HFFc6 (cell line): ENCODE measurements at regions not wholly inside any gene's neighbourhood (a gene's known extent, or its start where the extent isn't known, plus 50 kb on each side); places are given as distances from the start of the nearest gene placed in this dataset.
"Not testable (repeated sequence)": the region's sequence is repeated elsewhere in the genome, so short reads cannot be mapped to it uniquely, and the experiment has no call there.

Source experiments
- DNase-seq: peaks from one replicate; pipeline ENCODE4 v3.0.0-alpha.2; 2018
- H3K27ac Mint-ChIP-seq: 2 replicates; pipeline ENCODE4 v1.8.0; 2020; ENCODE audit warnings: mild to moderate bottlenecking, mixed read lengths
- H3K27me3 Mint-ChIP-seq: 2 replicates; pipeline ENCODE4 v1.8.0; 2021; ENCODE audit warnings: mild to moderate bottlenecking, moderate library complexity, mixed read lengths; ENCODE audit not compliant: insufficient read depth
- H3K36me3 Mint-ChIP-seq: 2 replicates; pipeline ENCODE4 v1.8.0; 2021; ENCODE audit warnings: low read depth, mixed read lengths
- H3K4me1 Mint-ChIP-seq: 2 replicates; pipeline ENCODE4 v1.8.0; 2020; ENCODE audit warnings: low read depth, mixed read lengths
- H3K4me3 Mint-ChIP-seq: 2 replicates; pipeline ENCODE4 v1.8.0; 2020; ENCODE audit warnings: mild to moderate bottlenecking, moderate library complexity, mixed read lengths
- H3K9me3 Mint-ChIP-seq: 2 replicates; pipeline ENCODE4 v1.8.0; 2020; ENCODE audit warnings: mild to moderate bottlenecking, mixed read lengths
- TF ChIP-seq, protein P1 (sequence below): fragments of 200-600 bp; sonication (generic); IDR thresholded peaks from 2 replicates; pipeline ENCODE4 v1.5.0; 2021; ENCODE audit warnings: antibody characterized with exemption, mild to moderate bottlenecking

GRCh38 chr11:7186676-7187075, 65.0 kb upstream of the SYT9 start:
- Mint-ChIP-seq H3K4me3 (no peak overlapping the region), H3K36me3 (no peaks in the 10 kb centered on the region), H3K4me1 (no peaks in the 10 kb centered on the region; the same call in 1 of the 2 replicates), H3K27ac (no peak overlapping the region), H3K9me3 (peaks cover 19% of the 10 kb centered on the region; the same call in 1 of the 2 replicates), H3K27me3 (no peaks in the 10 kb centered on the region; the same call in 1 of the 2 replicates)
- TF ChIP-seq, protein P1, sequence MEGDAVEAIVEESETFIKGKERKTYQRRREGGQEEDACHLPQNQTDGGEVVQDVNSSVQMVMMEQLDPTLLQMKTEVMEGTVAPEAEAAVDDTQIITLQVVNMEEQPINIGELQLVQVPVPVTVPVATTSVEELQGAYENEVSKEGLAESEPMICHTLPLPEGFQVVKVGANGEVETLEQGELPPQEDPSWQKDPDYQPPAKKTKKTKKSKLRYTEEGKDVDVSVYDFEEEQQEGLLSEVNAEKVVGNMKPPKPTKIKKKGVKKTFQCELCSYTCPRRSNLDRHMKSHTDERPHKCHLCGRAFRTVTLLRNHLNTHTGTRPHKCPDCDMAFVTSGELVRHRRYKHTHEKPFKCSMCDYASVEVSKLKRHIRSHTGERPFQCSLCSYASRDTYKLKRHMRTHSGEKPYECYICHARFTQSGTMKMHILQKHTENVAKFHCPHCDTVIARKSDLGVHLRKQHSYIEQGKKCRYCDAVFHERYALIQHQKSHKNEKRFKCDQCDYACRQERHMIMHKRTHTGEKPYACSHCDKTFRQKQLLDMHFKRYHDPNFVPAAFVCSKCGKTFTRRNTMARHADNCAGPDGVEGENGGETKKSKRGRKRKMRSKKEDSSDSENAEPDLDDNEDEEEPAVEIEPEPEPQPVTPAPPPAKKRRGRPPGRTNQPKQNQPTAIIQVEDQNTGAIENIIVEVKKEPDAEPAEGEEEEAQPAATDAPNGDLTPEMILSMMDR: no peak
- DNase-seq: no peak

DNA sequence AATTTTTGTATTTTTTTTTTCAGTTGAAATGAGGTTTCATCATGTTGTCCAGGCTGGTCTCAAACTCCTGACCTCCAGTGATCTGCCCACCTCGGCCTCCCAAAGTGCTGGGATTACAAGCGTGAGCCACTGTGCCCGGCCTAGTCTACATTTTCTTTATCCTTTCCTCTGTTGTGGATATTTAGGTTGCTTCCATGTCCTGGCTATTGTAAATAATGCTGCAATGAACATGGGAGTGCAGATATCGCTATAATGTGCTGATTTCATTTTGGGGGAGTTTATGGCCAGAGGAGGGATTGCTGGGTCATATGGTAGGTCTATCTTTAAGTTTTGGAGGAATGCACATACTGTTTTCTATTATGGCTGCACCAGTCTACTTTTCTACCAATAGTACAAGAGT, 58.9 kb upstream of the SYT9 start:
- not testable (repeated sequence) for H3K27me3 Mint-ChIP-seq, H3K9me3 Mint-ChIP-seq, H3K4me3 Mint-ChIP-seq, H3K36me3 Mint-ChIP-seq, DNase-seq, H3K27ac Mint-ChIP-seq, H3K4me1 Mint-ChIP-seq

GRCh38 chr11:7196396-7197146, 55.1 kb upstream of the SYT9 start:
- no peaks in the 10 kb centered on the region for H3K4me1 Mint-ChIP-seq
- no peaks in the 10 kb centered on the region for H3K36me3 Mint-ChIP-seq
- no peak overlapping the region for H3K27ac Mint-ChIP-seq
- no peak overlapping the region for H3K4me3 Mint-ChIP-seq
- no peaks in the 10 kb centered on the region for H3K27me3 Mint-ChIP-seq
- peaks cover 11% of the 10 kb centered on the region; the same call in 1 of the 2 replicates for H3K9me3 Mint-ChIP-seq
- no peak for DNase-seq
- TF ChIP-seq, protein P1: no peak

DNA sequence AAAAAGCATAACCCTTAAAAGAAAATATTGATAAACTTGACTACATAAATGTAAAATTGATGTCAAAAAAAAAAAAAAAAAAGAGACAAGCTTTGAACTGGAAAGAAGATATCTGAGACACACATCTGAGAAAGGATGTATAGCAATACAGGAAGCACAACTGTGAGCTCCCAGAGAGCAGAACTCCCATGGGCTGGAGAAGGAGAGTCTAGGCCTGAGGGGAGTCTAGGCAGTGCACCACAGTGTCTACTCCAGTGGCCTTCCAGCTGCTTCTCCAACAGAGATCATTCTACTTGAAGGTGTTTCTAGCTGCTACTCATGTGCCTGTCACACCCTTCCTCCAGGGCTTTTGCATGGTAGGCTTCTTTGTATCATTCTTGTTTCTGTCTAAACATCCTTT, 54.2 kb upstream of the SYT9 start:
- Mint-ChIP-seq H3K27me3 (no peaks in the 10 kb centered on the region), H3K9me3 (peaks cover 10% of the 10 kb centered on the region; the same call in 1 of the 2 replicates)

More for the DNA sequence above, 54.2 kb upstream of the SYT9 start:
- no peak overlapping the region for H3K4me3 Mint-ChIP-seq
- no peak overlapping the region for H3K27ac Mint-ChIP-seq
- TF ChIP-seq, protein P1: no peak
- no peak for DNase-seq
- no peaks in the 10 kb centered on the region for H3K36me3 Mint-ChIP-seq
- no peaks in the 10 kb centered on the region for H3K4me1 Mint-ChIP-seq
